Spinal cord (tissue), 9 donors: ENCODE measurements at regions not wholly inside any gene's neighbourhood (a gene's known extent, or its start where the extent isn't known, plus 50 kb on each side); places are given as distances from the start of the nearest gene placed in this dataset.
"Not testable (repeated sequence)": the region's sequence is repeated elsewhere in the genome, so short reads cannot be mapped to it uniquely, and the experiment has no call there.

ENCODE experiments used
- DNase-seq, 6 donors: peaks; one replicate each; pipeline versions ENCODE4 v3.0.0 to v3.0.0-alpha.2; 2013 to 2015; ENCODE audit warnings: low spot score in 6 of 6, low read depth in 4 of 6
- H3K27ac ChIP-seq: one replicate; pipeline ENCODE4 v1.5.1; 2013; ENCODE audit warnings: low read depth, low read length, control low read depth
- H3K27me3 ChIP-seq: one replicate; pipeline ENCODE4 v1.6.1; 2013; ENCODE audit warnings: low read length; ENCODE audit not compliant: control insufficient read depth, insufficient read depth
- H3K36me3 ChIP-seq: one replicate; pipeline ENCODE4 v1.6.1; 2013; ENCODE audit warnings: low read length; ENCODE audit not compliant: control insufficient read depth, insufficient read depth
- H3K4me1 ChIP-seq: one replicate; pipeline ENCODE4 v1.6.1; 2013; ENCODE audit warnings: low read length; ENCODE audit not compliant: control insufficient read depth, insufficient read depth
- H3K4me3 ChIP-seq: one replicate; pipeline ENCODE4 v1.5.1; 2013; ENCODE audit warnings: low read depth, low read length, control low read depth
- H3K9me3 ChIP-seq: one replicate; pipeline ENCODE4 v1.6.1; 2013; ENCODE audit warnings: low read length; ENCODE audit not compliant: control insufficient read depth, insufficient read depth
- WGBS: methylation state at CpG from one replicate; pipeline ENCODE4 v1.1.5; 2013; ENCODE audit warnings: missing lambda C conversion rate; ENCODE audit not compliant: insufficient coverage; 5-methylcytosine and 5-hydroxymethylcytosine counted together
- donor health status: healthy.

DNA sequence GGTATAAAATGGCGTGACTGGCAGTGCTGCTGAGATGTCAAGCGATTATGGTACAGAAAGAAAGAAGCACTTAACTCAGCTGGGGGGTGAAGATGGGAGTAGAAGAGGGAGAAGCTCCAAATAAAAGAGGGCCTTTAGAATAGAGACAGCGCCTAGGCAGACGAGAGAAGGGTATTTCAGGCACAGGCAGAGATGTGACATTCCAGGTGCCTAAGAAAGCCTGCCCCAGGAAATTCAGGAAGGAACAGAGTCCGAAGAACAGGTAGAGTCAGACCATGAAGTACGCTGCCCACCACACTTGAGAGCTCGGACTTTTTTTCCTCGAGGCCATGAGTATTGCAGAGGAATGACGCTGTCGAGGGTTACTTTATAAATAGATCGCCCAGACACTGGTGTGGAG is 170.9 kb upstream of the ATF7IP start:
- DNase-seq, result no peak
- no peaks in the 10 kb centered on the region for H3K9me3 ChIP-seq
- peaks cover 4% of the 10 kb centered on the region for H3K4me1 ChIP-seq
- 86% methylated on average over 11 of the region's 11 CpGs for WGBS
- no peaks in the 10 kb centered on the region for H3K27me3 ChIP-seq
- no peaks in the 10 kb centered on the region for H3K36me3 ChIP-seq
- no peak overlapping the region for H3K27ac ChIP-seq
- no peak overlapping the region for H3K4me3 ChIP-seq

DNA sequence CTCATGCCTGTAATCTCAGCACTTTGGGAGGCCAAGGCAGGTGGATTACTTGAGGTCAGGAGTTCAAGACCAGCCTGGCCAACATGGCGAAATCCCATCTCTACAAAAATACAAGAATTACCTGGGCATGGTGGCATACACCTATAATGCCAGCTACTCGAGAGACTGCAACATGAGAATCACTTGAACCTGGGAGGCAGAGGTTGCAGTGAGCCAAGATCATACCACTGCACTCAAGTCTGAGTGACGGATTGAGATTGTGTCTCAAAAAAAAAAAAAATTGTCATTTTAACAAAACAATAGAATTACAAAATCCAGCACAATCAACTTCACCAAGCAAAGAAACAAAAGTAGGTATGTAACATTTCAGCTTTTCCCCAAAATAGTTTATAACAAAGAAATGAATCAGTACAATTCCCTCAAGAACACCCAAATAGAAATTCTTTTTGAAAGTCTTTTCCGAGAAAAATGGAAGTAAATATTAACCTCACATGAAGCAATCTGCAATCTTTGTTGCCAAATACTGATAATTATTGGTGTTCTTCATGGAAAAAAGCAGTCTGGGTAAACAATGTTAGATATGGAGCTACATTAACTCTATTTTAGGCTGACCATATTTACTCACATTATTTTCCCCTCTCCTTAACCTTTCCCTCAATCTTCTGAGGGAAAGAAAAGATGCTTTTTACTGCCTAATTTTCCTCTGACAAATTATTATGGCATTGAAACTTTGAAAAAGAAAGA is 165.9 kb upstream of the ATF7IP start:
- Histone ChIP-seq H3K36me3 (no peaks in the 10 kb centered on the region), H3K9me3 (no peaks in the 10 kb centered on the region), H3K27me3 (no peaks in the 10 kb centered on the region), H3K4me1 (no peaks in the 10 kb centered on the region), H3K27ac (no peak overlapping the region), H3K4me3 (no peak overlapping the region)
- WGBS, result no CpG with 5 or more reads among the region's 4 CpGs
- no peak for DNase-seq

DNA sequence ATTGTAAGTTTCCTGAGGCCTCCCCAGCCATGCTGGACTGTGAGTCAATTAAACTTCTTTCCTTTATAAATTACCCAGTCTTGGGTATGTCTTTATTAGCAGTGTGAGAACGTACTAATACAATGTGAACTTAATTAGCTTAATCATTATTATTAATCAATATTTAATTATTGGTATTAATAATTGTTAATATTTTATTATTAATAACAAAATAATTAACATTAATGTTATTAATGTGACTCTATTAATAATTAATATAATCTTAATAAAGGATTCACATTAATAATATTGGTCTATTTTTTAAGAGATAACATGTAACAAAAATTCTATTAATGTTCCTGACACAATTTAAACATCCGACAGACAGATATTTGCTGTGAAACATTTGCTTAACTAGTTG is 164.9 kb upstream of the ATF7IP start:
- no peaks in the 10 kb centered on the region for H3K27me3 ChIP-seq
- no peak overlapping the region for H3K27ac ChIP-seq
- DNase-seq, result no peak
- H3K36me3 ChIP-seq, result no peaks in the 10 kb centered on the region
- no peak overlapping the region for H3K4me3 ChIP-seq
- WGBS, result no CpG with 5 or more reads among the region's 2 CpGs
- H3K4me1 ChIP-seq, result no peaks in the 10 kb centered on the region
- no peaks in the 10 kb centered on the region for H3K9me3 ChIP-seq

DNA sequence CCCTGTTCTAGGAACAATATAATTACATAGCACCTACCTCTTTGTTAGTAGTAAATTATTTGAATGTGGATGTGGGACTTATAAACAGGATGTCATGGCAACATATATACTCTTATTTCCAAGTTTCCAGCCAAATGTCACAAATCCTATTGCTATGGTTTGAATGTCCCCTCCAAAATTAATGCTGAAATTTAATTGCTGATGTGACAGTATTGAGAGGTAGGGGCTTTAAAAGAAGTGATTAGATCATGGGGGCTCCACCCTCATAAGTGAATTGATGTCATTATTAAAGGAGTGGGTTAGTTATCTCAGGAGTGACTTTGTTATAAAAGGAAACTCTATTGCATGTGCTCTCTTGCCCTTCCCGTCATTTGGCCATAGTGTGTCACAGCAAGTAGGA is 164.2 kb upstream of the ATF7IP start:
- H3K27ac ChIP-seq, result no peak overlapping the region
- no peak for DNase-seq
- no peak overlapping the region for H3K4me3 ChIP-seq
- H3K4me1 ChIP-seq, result no peaks in the 10 kb centered on the region
- H3K36me3 ChIP-seq, result no peaks in the 10 kb centered on the region
- no peaks in the 10 kb centered on the region for H3K27me3 ChIP-seq
- no peaks in the 10 kb centered on the region for H3K9me3 ChIP-seq
- WGBS, result 80% methylated on average over 1 of the region's 1 CpG

DNA sequence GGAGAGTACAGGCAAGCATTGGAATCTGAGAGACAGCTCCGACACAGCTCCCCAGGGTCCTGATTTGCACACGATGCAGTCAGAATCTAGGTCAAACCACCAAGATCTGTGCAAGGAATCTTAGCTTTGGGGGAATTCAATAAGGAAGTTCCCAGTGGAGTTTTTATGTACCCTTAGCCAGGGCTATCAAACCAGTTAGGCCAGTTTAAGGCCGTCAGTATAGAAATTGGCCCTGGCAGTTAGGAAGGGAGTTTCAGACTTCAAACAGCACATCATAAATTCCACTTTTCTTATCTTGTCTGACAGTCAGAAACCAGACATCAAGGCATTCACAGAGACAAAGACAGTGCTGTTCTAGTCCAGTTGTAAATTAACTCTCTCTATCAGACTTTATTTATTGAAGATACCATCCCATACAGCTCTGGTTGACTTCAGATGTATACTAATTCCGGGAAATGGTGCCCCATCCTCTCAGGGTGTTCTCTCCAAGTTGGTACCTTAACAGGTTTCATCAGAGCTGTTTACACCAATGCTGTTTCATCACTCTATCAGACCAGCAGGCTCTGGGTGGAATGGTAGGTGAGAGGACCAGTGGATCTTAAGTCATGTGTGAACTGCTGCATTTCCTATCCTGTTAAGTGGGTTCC is 157.5 kb upstream of the ATF7IP start:
- H3K36me3 ChIP-seq, result no peaks in the 10 kb centered on the region
- H3K27me3 ChIP-seq, result no peaks in the 10 kb centered on the region
- no peaks in the 10 kb centered on the region for H3K9me3 ChIP-seq
- WGBS, result 50% methylated on average over 2 of the region's 4 CpGs
- DNase-seq, result no peak
- no peak overlapping the region for H3K4me3 ChIP-seq
- peaks cover 6% of the 10 kb centered on the region for H3K4me1 ChIP-seq
- no peak overlapping the region for H3K27ac ChIP-seq

DNA sequence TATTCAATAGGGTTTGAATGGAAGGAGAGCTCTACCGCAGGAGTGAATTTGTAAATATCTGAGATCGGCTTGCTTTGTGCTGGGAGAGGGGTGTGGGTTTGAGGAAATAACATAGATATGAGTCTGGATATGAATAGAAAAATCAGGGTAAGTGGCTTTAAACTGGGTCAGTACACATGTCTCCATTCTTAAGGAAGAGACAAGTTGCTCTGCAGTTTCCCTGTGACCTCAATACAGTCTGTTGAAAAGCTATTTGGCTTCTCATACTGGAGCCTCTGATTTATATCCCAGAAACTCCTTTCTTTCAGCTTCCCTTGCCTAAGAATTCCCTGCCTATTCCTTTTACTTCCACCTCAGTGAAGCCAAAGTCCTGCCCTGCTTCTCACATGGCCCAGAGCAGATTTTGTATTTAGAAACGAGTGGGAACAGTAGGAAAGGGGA is 153.5 kb upstream of the ATF7IP start:
- H3K27ac ChIP-seq, result peak overlapping the region; percentile 59
- H3K4me3 ChIP-seq, result no peak overlapping the region
- no peaks in the 10 kb centered on the region for H3K27me3 ChIP-seq
- no peaks in the 10 kb centered on the region for H3K36me3 ChIP-seq
- peaks cover 6% of the 10 kb centered on the region for H3K4me1 ChIP-seq
- 12% methylated on average over 2 of the region's 3 CpGs for WGBS
- DNase-seq, result peak; percentile 32 to 84 (median 58)
- no peaks in the 10 kb centered on the region for H3K9me3 ChIP-seq

DNA sequence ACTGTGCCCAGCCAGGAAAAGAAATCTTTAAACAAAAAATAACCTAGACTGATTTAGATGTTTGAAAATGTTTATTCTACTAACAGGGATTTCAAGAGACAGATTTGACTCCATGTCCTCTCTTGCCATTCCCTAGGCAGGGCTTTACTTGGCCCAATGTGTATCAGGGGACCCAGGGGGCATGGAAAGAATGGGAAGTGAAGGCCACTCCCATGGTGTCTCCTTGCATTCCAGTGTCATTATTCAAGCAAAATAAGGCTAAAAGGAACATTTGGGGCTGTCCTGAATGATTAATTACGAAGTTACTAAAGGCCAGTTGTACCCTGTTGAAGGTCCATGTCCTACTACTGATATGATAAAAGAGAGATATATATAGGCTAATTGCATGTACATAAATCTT is 151.9 kb upstream of the ATF7IP start:
- peaks cover 6% of the 10 kb centered on the region for H3K4me1 ChIP-seq
- no peaks in the 10 kb centered on the region for H3K36me3 ChIP-seq
- no CpG with 5 or more reads among the region's 1 CpG for WGBS
- no peak overlapping the region for H3K4me3 ChIP-seq
- no peak for DNase-seq
- H3K27ac ChIP-seq, result no peak overlapping the region
- H3K27me3 ChIP-seq, result no peaks in the 10 kb centered on the region
- H3K9me3 ChIP-seq, result no peaks in the 10 kb centered on the region

DNA sequence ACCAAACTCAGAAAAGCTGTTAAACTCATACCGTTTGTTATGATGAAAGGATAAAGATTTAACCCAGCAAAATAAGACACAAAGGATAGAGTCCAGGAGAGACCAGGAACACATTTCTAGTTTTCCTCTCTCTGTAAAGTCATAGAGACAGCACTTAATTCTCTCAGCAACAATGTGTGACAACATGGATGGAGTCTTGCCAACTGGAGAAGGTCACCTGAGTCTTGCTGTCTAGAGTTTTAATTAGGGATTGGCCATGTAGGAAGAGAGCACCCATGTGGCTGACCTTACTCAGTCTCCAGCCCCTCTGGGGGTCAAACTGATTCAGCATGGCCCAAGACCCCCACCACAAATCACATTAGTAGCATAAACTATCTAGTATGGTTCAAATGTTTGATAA is 151.0 kb upstream of the ATF7IP start:
- H3K27ac ChIP-seq, result no peak overlapping the region
- H3K4me3 ChIP-seq, result no peak overlapping the region
- H3K9me3 ChIP-seq, result no peaks in the 10 kb centered on the region
- no peaks in the 10 kb centered on the region for H3K36me3 ChIP-seq
- WGBS, result no CpG with 5 or more reads among the region's 1 CpG
- peak in 1 of 6 donors; percentile 17 for DNase-seq
- no peaks in the 10 kb centered on the region for H3K27me3 ChIP-seq
- peaks cover 6% of the 10 kb centered on the region for H3K4me1 ChIP-seq

DNA sequence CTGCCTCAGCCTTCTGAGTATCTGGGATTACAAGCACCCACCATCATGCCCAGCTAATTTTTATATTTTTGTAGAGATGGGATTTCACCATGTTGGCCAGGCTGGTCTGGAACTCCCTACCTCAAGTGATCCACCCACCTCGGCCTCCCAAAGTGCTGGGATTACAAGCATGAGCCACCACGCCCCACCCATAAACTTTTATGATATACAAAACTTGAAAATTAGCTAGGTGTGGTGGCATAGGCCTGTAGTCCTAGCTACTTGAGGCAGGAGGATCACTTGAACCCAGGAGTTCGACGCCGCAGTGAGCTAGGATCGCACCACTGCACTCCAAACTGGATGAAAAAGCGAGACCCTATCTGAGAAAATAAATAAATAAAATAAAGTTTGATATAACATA is 149.5 kb upstream of the ATF7IP start:
- not testable (repeated sequence) for H3K27me3 ChIP-seq, DNase-seq, H3K9me3 ChIP-seq, H3K27ac ChIP-seq, H3K36me3 ChIP-seq, H3K4me1 ChIP-seq, H3K4me3 ChIP-seq
- WGBS, result no CpG with 5 or more reads among the region's 7 CpGs
